ENCODE measurements at regions not wholly inside any gene's neighbourhood (a gene's known extent, or its start where the extent isn't known, plus 50 kb on each side); places are given as distances from the start of the nearest gene placed in this dataset.

- H3K4me1 Mint-ChIP-seq: peaks cover 3% of the 10 kb centered on the region
- no peak overlapping the region for H2AFZ ChIP-seq (ENCODE audit: insufficient read depth, low read depth, low read length, poor library complexity, severe bottlenecking)
- H3K36me3 ChIP-seq (replicated peaks in 1 of 2; ENCODE audit: control extremely low read depth in 1 of 2, control insufficient read depth in 1 of 2, extremely low read depth in 1 of 2, insufficient read depth in 2 of 2, low read length in 1 of 2): no peaks in the 10 kb centered on the region
- H3K9ac ChIP-seq (ENCODE audit: low read length): no peak overlapping the region
- ChIA-PET CTCF (no interaction called here), POLR2A (no interaction called here)
- no peak for TF ChIP-seq CTCF (IDR thresholded peaks at IDR 0.05)
- no peak for TF ChIP-seq EZH2 (IDR thresholded peaks at IDR 0.05; ENCODE audit: borderline replicate concordance, insufficient read depth, low read depth, low read length, poor library complexity, severe bottlenecking)
- DNase-seq (no peak), ATAC-seq (ENCODE audit: low read depth) (no peak)
- intact Hi-C loops (cut with micrococcal nuclease): no loop called here
- no peaks in the 10 kb centered on the region for H3K4me1 ChIP-seq (ENCODE audit: control insufficient read depth in 2 of 2, insufficient read depth in 2 of 2, low read length in 2 of 2)
- H3K9me3 ChIP-seq (ENCODE audit: control extremely low read depth in 1 of 3, control insufficient read depth in 2 of 3, insufficient read depth in 1 of 3, low read length in 2 of 3): peaks cover 0 to 3% (median 0%) of the 10 kb centered on the region in 3 donors
- H3K4me3 Mint-ChIP-seq: no peak overlapping the region
- no peaks in the 10 kb centered on the region for H4K20me1 ChIP-seq (ENCODE audit: control insufficient read depth, insufficient read depth, low read length, poor library complexity, severe bottlenecking)
- peaks cover 0 to 9% (median 0%) of the 10 kb centered on the region in 4 experiments for H3K27me3 ChIP-seq (replicated peaks in 1 of 4; ENCODE audit: control extremely low read depth in 1 of 4, control insufficient read depth in 3 of 4, insufficient read depth in 4 of 4, low read length in 3 of 4)
- H3K9me3 Mint-ChIP-seq (ENCODE audit: insufficient read depth): peaks cover 6% of the 10 kb centered on the region
- no peaks in the 10 kb centered on the region for H3K79me2 ChIP-seq (ENCODE audit: control insufficient read depth, insufficient read depth, low read length)
- H3K4me3 ChIP-seq (ENCODE audit: control extremely low read depth in 1 of 5, extremely low read depth in 1 of 5, insufficient read depth in 1 of 5, low read depth in 2 of 5, low read length in 4 of 5): no peak overlapping the region
- no peak overlapping the region for H3K27ac ChIP-seq (ENCODE audit: low read length in 2 of 2)
- peaks cover 47% of the 10 kb centered on the region for H3K27me3 Mint-ChIP-seq
- 40% methylated on average over 19 of the region's 19 CpGs for WGBS (ENCODE audit: insufficient coverage)
- no peak overlapping the region for H3K27ac Mint-ChIP-seq
- H3K4me2 ChIP-seq (replicated peaks; ENCODE audit: low read depth, low read length, poor library complexity, severe bottlenecking): no peak overlapping the region
Observed at GRCh38 chr3:197354568-197355001, 56.2 kb upstream of the DLG1 start.

GRCh38 chr3:197353867-197354567 is 55.6 kb upstream of the DLG1 start:
- ATAC-seq (ENCODE audit: low read depth) (no peak), DNase-seq (no peak)
- 84% methylated on average over 10 of the region's 10 CpGs for WGBS (ENCODE audit: insufficient coverage)
- ChIA-PET CTCF (no interaction called here), POLR2A (no interaction called here)
- no peaks in the 10 kb centered on the region for H3K4me1 ChIP-seq (ENCODE audit: control insufficient read depth in 2 of 2, insufficient read depth in 2 of 2, low read length in 2 of 2)
- H3K9me3 Mint-ChIP-seq (ENCODE audit: insufficient read depth): peaks cover 3% of the 10 kb centered on the region
- H3K27me3 ChIP-seq (replicated peaks in 1 of 4; ENCODE audit: control extremely low read depth in 1 of 4, control insufficient read depth in 3 of 4, insufficient read depth in 4 of 4, low read length in 3 of 4): peaks cover 0 to 9% (median 0%) of the 10 kb centered on the region in 4 experiments
- H3K4me1 Mint-ChIP-seq: peaks cover 3% of the 10 kb centered on the region
- TF ChIP-seq EZH2 (IDR thresholded peaks at IDR 0.05; ENCODE audit: borderline replicate concordance, insufficient read depth, low read depth, low read length, poor library complexity, severe bottlenecking): no peak
- no peak for TF ChIP-seq CTCF (IDR thresholded peaks at IDR 0.05)
- peaks cover 47% of the 10 kb centered on the region for H3K27me3 Mint-ChIP-seq
- no peak overlapping the region for H3K27ac ChIP-seq (ENCODE audit: low read length in 2 of 2)
- peaks cover 0 to 2% (median 0%) of the 10 kb centered on the region in 3 donors for H3K9me3 ChIP-seq (ENCODE audit: control extremely low read depth in 1 of 3, control insufficient read depth in 2 of 3, insufficient read depth in 1 of 3, low read length in 2 of 3)
- no peaks in the 10 kb centered on the region for H4K20me1 ChIP-seq (ENCODE audit: control insufficient read depth, insufficient read depth, low read length, poor library complexity, severe bottlenecking)
- no peak overlapping the region for H3K4me3 ChIP-seq (ENCODE audit: control extremely low read depth in 1 of 5, extremely low read depth in 1 of 5, insufficient read depth in 1 of 5, low read depth in 2 of 5, low read length in 4 of 5)
- H3K36me3 ChIP-seq (replicated peaks in 1 of 2; ENCODE audit: control extremely low read depth in 1 of 2, control insufficient read depth in 1 of 2, extremely low read depth in 1 of 2, insufficient read depth in 2 of 2, low read length in 1 of 2): no peaks in the 10 kb centered on the region
- no peak overlapping the region for H3K27ac Mint-ChIP-seq
- no peak overlapping the region for H3K4me2 ChIP-seq (replicated peaks; ENCODE audit: low read depth, low read length, poor library complexity, severe bottlenecking)
- no peak overlapping the region for H3K9ac ChIP-seq (ENCODE audit: low read length)
- no peak overlapping the region for H2AFZ ChIP-seq (ENCODE audit: insufficient read depth, low read depth, low read length, poor library complexity, severe bottlenecking)
- H3K79me2 ChIP-seq (ENCODE audit: control insufficient read depth, insufficient read depth, low read length): no peaks in the 10 kb centered on the region
- no peak overlapping the region for H3K4me3 Mint-ChIP-seq
- intact Hi-C loops (cut with micrococcal nuclease): no loop called here

Data from B cell (primary cell).